Right forelimb (tissue), 1 donor: ENCODE measurements at regions not wholly inside any gene's neighbourhood (a gene's known extent, or its start where the extent isn't known, plus 50 kb on each side); places are given as distances from the start of the nearest gene placed in this dataset.

Source experiments
- DNase-seq: peaks from one replicate; pipeline ENCODE4 v3.0.0-alpha.2; 2018

DNA sequence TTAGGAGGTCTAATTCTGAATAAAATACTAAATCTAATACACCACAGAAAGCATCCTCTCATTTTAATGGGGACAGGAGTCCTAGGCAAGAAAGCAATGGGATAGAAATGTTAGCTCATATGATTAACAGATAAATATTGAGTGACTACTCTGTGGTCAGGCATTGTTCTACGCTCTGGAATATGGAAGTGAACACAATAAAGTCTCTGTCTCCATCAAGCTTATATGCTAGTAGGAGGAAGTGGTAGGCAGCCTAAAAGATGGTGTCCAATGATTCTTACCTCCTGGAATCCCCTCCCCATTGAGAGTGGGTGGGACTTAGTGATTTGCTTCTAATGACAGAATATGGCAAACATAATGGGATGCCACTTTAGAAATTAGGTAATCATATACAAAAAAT, 160.3 kb upstream of the PDGFD start:
- DNase-seq = no peak

DNA sequence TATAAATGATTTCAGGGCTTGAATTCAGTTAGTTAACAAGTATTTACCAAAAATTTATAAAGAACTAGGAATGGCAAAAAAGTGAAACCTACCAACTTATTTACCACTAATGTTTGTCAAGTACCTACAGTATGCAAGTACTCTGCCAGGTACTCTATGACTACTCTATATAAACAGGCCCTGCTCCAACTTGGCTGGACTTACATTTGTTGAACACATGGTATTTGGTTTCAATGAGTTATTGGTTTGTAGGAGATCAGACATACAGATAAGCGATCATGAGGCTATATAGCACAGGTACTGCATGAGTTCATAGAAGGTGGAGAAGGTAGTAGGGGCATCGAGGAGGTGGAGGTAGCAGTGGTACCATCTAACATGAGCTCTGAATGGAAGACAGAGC, 159.9 kb upstream of the PDGFD start:
- DNase-seq = no peak

DNA sequence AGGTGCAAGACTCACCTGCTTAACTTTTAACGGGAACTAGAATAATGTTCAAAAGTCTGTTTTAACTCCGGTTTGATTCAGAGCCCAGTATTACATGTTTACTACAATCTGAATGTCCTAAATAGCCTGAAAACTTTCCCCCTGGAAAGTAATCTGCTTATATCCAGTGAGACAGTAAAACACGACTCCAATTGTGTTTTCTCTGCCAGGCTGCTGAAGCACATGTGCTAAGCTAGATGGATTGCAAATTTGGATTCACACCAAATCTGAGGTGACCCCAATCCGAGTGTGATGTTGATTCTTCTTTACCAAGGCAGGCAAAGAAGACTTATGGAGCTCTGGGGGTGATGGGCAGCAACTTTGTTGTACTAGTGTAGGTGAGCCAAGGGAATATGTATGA, 158.7 kb upstream of the PDGFD start:
- no peak for DNase-seq

DNA sequence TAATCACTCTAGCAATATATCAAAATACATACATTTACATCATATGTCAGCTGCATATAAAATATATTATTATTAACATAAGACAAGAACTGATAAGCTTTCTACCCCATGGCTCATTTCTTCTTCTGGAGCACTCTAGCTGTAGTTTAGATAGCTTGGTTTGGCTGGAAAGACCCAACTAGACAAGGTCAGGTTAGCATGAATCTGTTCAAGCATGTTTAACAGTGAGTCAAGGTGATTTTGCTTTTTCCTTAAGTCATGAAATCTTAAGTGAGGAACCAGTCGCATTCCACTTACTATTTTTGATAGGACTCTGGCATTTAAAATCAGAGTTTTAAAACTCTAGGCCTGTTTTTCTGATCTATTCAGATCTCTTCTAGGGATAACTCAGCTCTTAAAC, 157.0 kb upstream of the PDGFD start:
- no peak for DNase-seq

DNA sequence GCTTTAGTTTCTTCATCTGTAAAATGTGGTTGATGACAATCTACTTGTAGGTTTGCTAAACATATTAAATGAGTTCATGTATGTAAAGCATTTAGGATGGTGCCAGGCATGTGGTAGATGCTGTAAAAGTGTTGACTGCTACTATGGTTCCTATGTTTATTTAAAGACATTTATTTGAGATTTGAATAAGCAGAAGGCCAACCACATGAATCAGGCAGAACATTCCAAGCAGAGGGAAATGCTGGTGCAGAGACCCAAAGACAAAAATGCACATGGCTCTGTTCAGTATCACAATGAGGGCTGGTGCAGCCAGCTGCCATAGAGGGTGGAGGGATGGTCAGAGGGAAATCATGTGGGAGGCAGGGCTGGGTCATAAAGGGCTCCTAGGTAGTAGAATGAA, 156.2 kb upstream of the PDGFD start:
- DNase-seq = no peak

DNA sequence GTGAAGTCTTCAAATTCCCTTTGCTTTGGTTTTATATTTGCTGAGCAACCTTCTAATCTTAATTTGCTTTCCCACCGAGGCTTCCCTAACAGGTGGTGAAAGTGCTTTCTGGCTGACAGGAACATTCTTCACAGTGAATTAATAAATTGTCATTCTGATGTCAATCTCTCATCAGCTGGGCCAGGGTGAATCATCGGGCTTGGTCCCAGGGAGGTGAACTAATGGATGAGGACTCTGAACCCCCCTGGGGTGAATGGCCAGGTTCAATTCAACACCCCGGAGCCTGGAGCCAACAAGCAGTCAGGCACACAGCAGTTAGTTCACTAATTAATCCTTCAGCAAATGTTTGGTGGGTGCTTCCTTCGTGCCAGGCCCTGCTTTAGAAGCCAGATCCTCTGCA, 155.4 kb upstream of the PDGFD start:
- DNase-seq = no peak

DNA sequence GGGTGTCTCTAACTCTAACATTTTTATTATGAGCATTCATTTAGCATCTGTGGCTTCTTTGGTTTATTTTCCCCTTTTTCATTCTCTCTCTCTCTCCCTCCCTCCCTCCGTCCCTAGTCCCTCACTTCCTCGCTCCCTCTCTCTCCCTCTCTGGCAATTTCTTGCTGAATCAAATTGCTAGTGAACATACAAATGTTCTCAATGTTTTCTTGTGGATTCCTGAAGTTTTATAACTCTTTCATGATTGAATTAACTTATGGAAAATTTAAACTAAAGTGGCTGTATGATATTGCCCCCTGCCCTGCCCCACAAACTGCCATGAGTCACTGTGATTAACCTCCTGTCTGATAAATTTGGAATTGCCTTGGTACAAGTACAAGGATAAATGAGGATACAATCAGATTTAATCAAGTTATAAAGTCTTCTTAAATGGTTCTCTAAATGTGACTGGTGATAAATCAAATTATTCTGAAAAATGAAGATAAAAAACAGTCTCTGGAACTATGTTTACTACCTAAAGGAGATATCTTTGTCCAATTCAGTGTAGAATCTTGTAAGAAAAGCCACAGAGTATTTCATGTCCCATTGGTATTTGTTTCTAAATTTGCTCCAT, 143.0 kb upstream of the PDGFD start:
- no peak for DNase-seq

DNA sequence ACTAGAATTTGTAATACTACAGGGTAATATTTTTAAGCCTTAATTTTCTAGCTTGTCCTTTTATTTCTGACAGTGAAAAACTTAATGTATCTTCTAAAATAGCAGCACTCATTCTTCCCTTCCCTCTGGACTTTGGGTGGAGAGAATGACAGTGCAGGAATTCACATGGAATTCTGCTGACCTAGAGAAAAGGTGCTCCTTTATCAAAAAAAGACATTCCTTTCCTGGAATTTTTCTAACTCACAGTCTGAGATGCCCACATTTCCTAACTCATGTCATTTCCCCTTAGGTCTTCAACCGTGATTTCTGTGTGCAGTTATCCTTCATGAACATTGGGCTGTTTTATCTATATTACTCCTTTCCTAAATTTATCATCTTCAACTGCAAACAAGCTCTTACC, 137.8 kb upstream of the PDGFD start:
- no peak for DNase-seq

DNA sequence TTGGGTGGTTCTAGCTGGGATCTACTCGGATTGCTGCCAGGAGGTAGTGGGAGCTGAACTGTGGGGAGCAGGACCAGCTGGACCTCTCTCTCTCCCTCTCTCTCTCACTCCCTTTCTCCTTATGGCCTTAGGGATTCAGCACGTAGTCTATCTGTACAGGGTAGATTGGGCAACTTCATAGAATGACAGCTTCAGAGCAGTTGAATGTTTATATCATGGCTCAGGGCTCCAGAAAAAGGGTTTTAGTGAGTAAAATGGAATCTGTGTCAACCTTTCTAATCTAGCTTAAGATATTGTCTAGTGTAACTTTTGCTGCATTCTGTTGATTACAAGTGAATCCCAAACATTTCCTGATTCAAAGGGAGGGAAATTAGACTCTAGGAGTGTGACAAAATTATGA, 127.7 kb upstream of the PDGFD start:
- no peak for DNase-seq

DNA sequence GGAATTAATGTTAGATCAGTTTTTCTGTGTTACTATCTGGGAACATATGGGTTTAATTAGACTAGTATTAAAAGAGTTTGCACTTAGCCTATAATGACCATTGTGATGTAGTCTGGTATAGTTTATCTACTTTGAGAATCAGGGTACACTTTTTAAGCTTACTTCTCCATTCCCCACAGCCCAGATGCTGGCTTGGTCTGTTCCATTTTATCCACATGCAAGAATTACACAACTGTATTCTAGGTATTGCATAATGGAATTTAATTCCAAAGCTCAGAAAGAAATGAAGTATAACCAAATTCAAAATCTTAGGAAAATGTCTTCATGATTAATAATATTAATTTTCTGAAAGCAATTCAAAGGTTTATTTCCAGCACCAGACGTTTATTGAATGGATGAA, 122.2 kb upstream of the PDGFD start:
- no peak for DNase-seq

DNA sequence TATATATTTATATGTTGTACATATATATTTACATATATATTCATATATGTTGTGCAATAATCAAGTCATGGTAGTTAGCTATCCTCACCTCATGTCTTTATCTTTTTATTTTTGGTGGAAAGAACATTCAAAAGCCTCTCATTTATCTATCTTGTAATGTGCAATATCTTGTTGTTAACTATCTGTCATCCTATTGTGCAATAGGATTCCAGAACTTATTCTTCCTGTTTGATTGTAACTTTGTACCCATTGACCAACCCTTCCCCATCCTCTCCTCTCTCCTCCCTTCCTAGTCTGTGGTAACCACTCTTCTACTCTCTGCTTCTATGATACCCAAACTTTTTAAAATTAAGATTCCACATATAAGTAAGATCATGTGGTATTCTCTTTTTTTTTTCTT, 115.6 kb upstream of the PDGFD start:
- no peak for DNase-seq

DNA sequence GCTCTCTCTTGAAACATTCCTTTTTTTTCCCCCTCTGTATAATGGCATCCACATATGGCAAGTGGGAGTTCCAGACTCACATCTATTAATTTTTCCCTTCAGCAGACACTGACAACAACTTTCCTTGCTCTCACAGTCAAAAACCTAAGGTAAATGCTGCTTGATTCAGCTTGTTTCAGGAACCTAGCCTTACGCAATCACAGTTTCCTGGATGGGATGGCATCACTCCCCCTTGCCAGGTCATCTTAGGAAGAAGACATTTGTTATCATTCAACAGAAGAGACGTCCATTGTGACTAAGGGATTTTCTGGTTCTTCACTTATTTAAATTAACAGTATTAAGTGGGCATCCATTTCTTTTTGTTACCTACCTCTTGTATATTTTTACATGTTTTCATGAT, 112.0 kb upstream of the PDGFD start:
- DNase-seq = no peak

DNA sequence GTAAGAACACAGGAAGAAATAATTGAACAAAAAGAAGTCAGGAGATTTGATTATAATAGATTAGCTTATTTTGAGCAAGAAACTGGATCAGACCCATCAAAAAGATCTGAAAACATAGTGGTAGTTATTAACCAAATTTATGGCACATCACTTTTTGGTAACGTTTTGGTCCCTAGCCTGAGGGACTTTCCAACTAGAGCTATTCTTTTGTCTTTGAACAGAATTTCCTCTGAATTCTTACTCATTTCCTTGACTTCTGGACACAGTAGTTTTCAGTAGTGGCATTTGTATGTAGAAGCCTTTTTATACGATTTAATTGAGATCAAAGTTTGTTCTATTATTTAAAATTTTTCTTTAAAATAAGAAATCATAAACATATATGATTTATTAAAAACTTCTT, 96.5 kb upstream of the PDGFD start:
- DNase-seq = no peak

DNA sequence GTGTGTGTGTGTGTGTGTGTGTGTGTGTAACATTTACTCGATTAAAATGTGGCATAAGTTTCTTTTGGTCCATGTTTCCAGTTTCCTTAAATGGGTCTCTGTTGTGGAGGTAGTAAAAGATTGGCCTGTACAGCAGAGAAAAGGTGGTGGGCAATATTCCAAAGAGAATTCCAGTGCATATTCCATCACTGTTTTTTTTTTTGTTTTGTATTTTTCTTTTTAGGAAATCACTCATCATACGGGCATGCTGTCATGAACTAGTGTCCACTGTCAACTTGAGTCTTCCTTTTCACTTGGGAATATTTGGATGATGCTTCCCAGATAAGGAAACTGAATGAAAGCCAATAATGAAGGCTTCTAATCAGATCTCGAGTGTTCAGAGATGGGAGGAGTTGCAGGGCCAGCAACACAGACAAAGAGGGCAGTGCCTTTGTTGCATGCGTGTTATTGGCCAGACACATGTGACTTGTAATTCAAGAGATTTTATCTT, 95.2 kb upstream of the PDGFD start:
- no peak for DNase-seq

DNA sequence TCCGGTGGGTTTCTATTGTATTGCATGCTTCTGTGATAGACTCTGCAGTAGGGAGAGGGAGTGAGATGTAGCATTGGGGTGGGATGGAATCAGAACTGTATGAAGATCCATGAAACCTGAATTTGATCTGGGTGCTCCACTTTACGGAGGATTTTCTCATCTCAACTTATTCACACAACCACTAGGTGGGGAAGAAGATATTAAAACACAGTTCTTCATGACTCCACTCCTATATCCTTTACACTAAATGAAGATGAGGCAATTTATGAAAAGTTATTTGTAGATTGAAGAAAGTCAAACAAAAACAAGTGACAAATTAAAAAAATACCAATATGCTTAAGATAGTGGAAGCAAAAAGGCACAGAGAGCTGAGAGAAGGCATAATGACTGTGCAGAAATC, 92.6 kb upstream of the PDGFD start:
- no peak for DNase-seq

DNA sequence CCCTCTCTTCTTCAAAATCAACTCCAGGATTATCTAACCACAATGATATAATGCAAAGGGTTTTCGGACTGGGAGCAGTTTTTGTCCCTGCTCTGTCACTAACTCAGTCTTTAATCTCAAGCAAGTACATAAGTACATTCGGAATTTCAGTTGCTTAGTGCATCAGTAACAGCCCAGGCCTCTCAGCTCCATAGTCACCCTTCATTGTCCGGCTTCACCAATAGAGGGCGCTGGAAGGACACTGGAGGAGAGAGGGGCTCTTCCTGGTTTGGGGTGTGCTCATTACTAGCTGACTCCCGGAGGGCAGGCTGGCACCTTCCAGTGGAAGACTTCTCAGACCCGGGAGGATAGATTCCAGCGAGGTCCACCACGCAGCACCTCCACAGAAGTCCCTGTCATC, 90.4 kb upstream of the PDGFD start:
- DNase-seq = no peak

DNA sequence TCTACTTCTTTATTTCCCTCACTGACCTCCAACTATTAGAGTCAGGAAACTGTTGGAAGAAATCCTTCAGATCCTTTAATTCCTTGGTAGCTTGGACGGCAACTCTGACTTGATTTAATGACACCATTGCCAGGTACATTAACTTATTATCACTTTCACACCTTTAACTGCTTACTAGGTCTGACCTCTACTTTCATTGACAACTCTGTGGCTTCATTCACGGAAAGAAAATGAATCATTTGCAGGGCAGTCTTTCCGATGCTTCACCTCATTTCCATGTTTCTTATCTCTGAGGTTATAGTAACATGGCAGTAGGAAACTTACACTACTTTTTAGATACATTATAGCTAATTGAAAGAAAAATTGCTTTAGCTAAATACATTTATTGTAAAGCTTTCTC, 82.6 kb upstream of the PDGFD start:
- DNase-seq = no peak

DNA sequence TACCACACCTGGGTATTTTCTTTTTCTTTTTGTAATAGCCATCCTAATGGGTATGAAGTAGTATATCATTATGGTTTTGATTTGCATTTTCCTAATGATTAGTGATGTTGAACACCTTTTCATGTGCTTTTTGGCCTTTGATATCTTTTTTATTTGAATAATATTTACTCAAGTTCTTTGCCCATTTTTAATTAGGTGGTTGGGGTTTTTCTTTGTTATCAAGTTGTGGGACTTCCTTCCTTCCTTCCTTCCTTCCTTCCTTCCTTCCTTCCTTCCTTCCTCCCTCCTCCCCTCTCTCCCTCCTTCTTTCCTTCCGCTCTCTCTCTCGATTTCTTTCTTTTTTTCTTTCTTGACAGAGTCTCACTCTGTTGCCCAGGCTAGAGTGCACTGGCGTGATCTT, 75.0 kb upstream of the PDGFD start:
- no peak for DNase-seq

DNA sequence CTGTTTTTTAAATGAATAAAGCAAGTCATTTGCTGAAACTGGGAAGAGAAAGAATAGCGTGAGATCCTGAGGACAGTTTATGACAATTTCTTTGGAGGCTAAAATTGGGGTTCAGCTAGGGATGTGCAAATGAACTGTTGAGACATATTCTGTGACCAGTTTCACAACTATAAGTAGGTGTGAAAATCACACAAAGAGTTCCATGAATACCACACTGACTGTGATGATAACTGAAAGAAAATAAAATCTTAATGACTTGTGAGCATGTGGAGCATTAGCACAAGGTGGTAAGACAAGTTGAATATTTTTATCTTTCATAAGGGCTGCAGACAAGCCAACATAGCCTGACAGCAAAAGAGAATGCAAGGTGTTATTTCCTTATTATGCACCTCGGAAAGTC, 61.1 kb upstream of the PDGFD start:
- DNase-seq = no peak

DNA sequence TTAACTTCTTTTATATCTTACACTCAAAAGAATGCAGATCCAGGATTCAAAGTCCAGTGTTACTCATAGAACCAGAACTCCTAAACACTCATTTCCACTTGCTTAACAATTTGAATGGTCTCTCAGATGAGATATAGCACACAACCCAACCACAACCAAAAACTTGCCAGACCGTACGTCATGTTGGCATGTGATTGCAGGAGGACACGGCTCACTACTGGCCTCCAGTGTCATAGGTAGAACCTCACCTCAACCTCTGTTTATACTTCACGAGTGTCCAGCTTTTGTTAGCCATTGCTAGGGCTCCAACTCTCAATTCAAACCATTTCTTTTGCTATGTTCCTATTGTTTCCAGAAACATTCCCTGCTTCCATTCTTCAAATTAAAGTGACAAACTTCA, 58.5 kb upstream of the PDGFD start:
- no peak for DNase-seq

DNA sequence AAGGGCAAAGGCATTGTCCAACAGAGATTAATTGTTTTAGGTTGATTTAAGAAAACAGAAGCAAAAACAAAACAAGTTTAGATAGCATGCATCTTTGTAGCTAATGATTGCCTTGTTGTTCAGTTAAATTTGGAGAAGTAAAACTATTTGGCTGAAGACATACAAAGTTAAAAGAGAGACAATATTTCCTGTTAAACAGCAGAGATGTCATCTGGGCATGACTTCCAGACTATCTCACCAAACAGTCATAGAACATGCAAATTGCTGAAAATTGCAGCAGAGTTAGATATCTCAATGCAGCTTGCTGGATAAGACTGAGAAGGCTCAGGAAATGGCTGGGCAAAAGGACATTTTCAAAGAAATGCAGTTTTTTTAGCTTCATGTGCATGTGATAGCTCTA, 57.5 kb upstream of the PDGFD start:
- no peak for DNase-seq

DNA sequence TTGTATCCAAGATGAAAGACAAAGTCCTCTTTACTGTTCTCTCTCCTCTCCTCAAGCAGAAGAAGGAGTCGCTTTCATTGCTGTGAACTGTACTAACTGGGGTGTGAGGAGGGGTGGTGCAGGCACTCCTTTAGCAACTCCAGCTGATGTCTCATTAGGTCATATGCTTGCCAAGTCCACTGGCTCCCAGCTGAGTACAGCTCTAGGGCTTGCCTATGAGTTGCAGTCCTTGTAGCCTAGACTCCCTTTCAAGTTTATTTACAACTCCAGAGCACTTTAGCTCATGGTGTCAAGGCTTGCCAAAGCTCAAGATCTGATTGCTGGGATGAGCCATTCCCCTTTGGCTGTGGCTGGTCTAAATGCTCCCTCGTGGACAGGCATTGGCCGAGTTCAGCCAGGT, 55.1 kb upstream of the PDGFD start:
- no peak for DNase-seq

DNA sequence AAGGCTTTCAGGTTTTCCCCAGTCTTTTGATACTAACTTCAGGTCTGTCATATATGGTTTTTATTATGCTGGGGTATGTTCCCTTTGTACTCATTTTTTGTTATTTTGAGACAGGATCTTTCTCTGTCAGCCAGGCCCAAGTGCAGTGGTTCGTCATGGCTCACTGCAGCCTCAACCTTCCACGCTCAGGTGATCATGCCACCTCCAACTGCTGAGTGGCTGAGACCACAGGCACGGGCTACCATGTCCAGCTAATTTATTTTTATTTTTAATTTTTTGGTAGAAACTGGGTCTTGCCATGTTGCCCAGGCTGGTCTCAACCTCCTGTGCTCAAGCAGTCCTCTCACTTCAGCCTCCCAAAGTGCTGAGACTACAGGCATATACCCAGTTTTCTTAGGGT, 50.6 kb upstream of the PDGFD start:
- DNase-seq = no peak
